KBM-7 (cell line): ENCODE measurements at regions not wholly inside any gene's neighbourhood (a gene's known extent, or its start where the extent isn't known, plus 50 kb on each side); places are given as distances from the start of the nearest gene placed in this dataset.

Experiments used
- DNase-seq: peaks from one replicate; pipeline ENCODE4 v3.0.0-alpha.2; 2015
- in situ Hi-C: fragments of 300-500 bp; cut with MboI; formaldehyde crosslinking; loops from 2 replicates; pipeline ENCODE4 v1.14.3; 2020; ENCODE audit warnings: low sequenced_read_pairs, low pct_unique_long_range_greater_than_20kb, mixed read lengths

- peak; percentile 20 for DNase-seq
- in situ Hi-C loops, result no loop called here
Observed at GRCh38 chr3:106566277-106566676, 697.5 kb upstream of the CBLB start.

GRCh38 chr3:106570426-106570825 is 701.6 kb upstream of the CBLB start:
- DNase-seq, result no peak
- in situ Hi-C loops, result no loop called here

GRCh38 chr3:106573605-106574004 is 704.8 kb upstream of the CBLB start:
- in situ Hi-C loops, result no loop called here
- no peak for DNase-seq

GRCh38 chr3:106575029-106575428 is 706.2 kb upstream of the CBLB start:
- in situ Hi-C loops, result no loop called here

GRCh38 chr3:106577241-106577640 is 708.4 kb upstream of the CBLB start:
- in situ Hi-C loops, result no loop called here
- DNase-seq, result no peak

More at GRCh38 chr3:106575029-106575428, 706.2 kb upstream of the CBLB start:
- no peak for DNase-seq

- in situ Hi-C loops, result no loop called here
- DNase-seq, result no peak
Observed at GRCh38 chr3:106578911-106579310, 710.1 kb upstream of the CBLB start.

GRCh38 chr3:106582151-106582550 is 713.3 kb upstream of the CBLB start:
- no peak for DNase-seq
- in situ Hi-C loops, result no loop called here

- in situ Hi-C loops, result no loop called here
- DNase-seq, result no peak
Observed at GRCh38 chr3:106587551-106587950, 718.7 kb upstream of the CBLB start.

GRCh38 chr3:106588739-106589138 is 719.9 kb upstream of the CBLB start:
- DNase-seq, result no peak
- in situ Hi-C loops, result no loop called here

GRCh38 chr3:106589311-106589942 is 720.6 kb upstream of the CBLB start:
- no peak for DNase-seq
- in situ Hi-C loops, result no loop called here

GRCh38 chr3:106590216-106590615 is 721.4 kb upstream of the CBLB start:
- in situ Hi-C loops, result no loop called here
- DNase-seq, result no peak

GRCh38 chr3:106593381-106593780 is 724.6 kb upstream of the CBLB start:
- in situ Hi-C loops, result no loop called here

GRCh38 chr3:106609666-106610301 is 741.0 kb upstream of the CBLB start:
- in situ Hi-C loops, result loop anchor here (25.0 kb wide), 1 partner anchor 922 kb away; no protein-coding TSS in a partner anchor
- DNase-seq, result peak; percentile 88

More at GRCh38 chr3:106593381-106593780, 724.6 kb upstream of the CBLB start:
- DNase-seq, result peak; percentile 24

- in situ Hi-C loops, result loop anchor here (25.0 kb wide), 1 partner anchor 923 kb away; no protein-coding TSS in a partner anchor
- no peak for DNase-seq
Observed at GRCh38 chr3:106610362-106610959, 741.6 kb upstream of the CBLB start.

- in situ Hi-C loops, result loop anchor here (25.0 kb wide), 1 partner anchor 924 kb away; no protein-coding TSS in a partner anchor
- no peak for DNase-seq
Observed at GRCh38 chr3:106611116-106611515, 742.3 kb upstream of the CBLB start.

GRCh38 chr3:106611841-106612240 is 743.0 kb upstream of the CBLB start:
- DNase-seq, result no peak
- in situ Hi-C loops, result loop anchor here (25.0 kb wide), 1 partner anchor 925 kb away; no protein-coding TSS in a partner anchor

- in situ Hi-C loops, result loop anchor here (25.0 kb wide), 1 partner anchor 929 kb away; no protein-coding TSS in a partner anchor
- DNase-seq, result no peak
Observed at GRCh38 chr3:106616556-106616955, 747.7 kb upstream of the CBLB start.

- no peak for DNase-seq
- in situ Hi-C loops, result loop anchor here (25.0 kb wide), 1 partner anchor 930 kb away; no protein-coding TSS in a partner anchor
Observed at GRCh38 chr3:106617276-106617675, 748.5 kb upstream of the CBLB start.

GRCh38 chr3:106620646-106621045 is 751.8 kb upstream of the CBLB start:
- no peak for DNase-seq
- in situ Hi-C loops, result loop anchor here (25.0 kb wide), 1 partner anchor 933 kb away; no protein-coding TSS in a partner anchor

GRCh38 chr3:106624154-106624553 is 753.1 kb upstream of the CCDC54 start:
- no peak for DNase-seq
- in situ Hi-C loops, result loop anchor here (25.0 kb wide), 1 partner anchor 937 kb away; no protein-coding TSS in a partner anchor
